Heart right ventricle (tissue), 15 donors: ENCODE measurements at regions not wholly inside any gene's neighbourhood (a gene's known extent, or its start where the extent isn't known, plus 50 kb on each side); places are given as distances from the start of the nearest gene placed in this dataset.

Source experiments
- ATAC-seq, 8 donors: fragments of 200-7000 bp; cut with Tn5 transposase; one replicate each; pipeline ENCODE4 v1.9.1; 2020; ENCODE audit warnings: mild to moderate bottlenecking in 8 of 8, moderate library complexity in 8 of 8, moderate number of reproducible peaks in 1 of 8
- DNase-seq, 2 donors: peaks; one replicate each; pipeline ENCODE4 v3.0.0-alpha.2; 2020
- H3K27ac ChIP-seq, 10 donors: fragments of 200-600 bp; sonication (generic) in 2 of 10; one replicate each; pipeline versions ENCODE4 v1.5.0 to v1.8.0; 2020 to 2022; ENCODE audit warnings: mild to moderate bottlenecking in 3 of 10
- H3K27me3 ChIP-seq, 7 donors: fragments of 200-600 bp; one replicate each; pipeline ENCODE4 v1.8.0; 2021 to 2022; ENCODE audit warnings: mild to moderate bottlenecking in 2 of 7
- H3K36me3 ChIP-seq, 9 donors: fragments of 200-600 bp; sonication (generic) in 1 of 9; one replicate each; pipeline versions ENCODE4 v1.5.0 to v1.8.0; 2020 to 2022; ENCODE audit warnings: mild to moderate bottlenecking in 2 of 9
- H3K4me1 ChIP-seq, 9 donors: fragments of 200-600 bp; sonication (generic) in 1 of 9; one replicate each; pipeline versions ENCODE4 v1.5.0 to v1.8.0; 2020 to 2022; ENCODE audit warnings: mild to moderate bottlenecking in 4 of 9
- H3K4me3 ChIP-seq, 10 donors: fragments of 200-600 bp; sonication (generic) in 2 of 10; one replicate each; pipeline versions ENCODE4 v1.5.0 to v1.8.0; 2020 to 2022; ENCODE audit warnings: mild to moderate bottlenecking in 7 of 10, moderate library complexity in 2 of 10
- H3K9me3 ChIP-seq, 11 donors: fragments of 200-600 bp in 10 of 11; sonication (generic) in 2 of 11; one replicate each; pipeline versions ENCODE4 v1.5.0 to v1.8.0; 2013 to 2022; ENCODE audit warnings: mild to moderate bottlenecking in 2 of 11, control low read depth in 1 of 11, moderate library complexity in 1 of 11
- intact Hi-C, 10 donors: fragments of 100-400 bp; cut with DNase I; formaldehyde crosslinking; loops; one replicate each; pipeline versions ENCODE4 v1.11.1 to v1.14.2; 2022
- TF ChIP-seq, protein P1 (sequence below), 9 donors: fragments of 200-600 bp; sonication (generic) in 2 of 9; IDR thresholded peaks; one replicate each; pipeline versions ENCODE4 v1.5.0 to v1.8.0; 2021 to 2022; ENCODE audit warnings: antibody characterized with exemption in 9 of 9, mild to moderate bottlenecking in 5 of 9, moderate library complexity in 1 of 9
- donor health status: Arrhythmogenic right ventricular cardiomyopathy.
- donor health status: ischemic (EF 13 %, LVEDD 7.1; RV severe dilation, severe dysfunction).
- donor health status: DM: no; HTN: yes; CAD: no.
- donor health status: DM: no; HTN: no; CAD: no.
- donor health status: ischemic (EF 25% LVEDD 6.9; RV normal size, moderate dysfunction).
- donor health status: ischemic (EF 25% LVEDD 5.7; RV mildly dilated, moderate dysfunction).
- donor health status: healthy.
- donor health status: DM: yes; HTN: yes; CAD: no.
- donor health status: Ischemic cardiomyopathy.
- donor health status: ischemic (EF 35%, LVEDD 5.7; RV mildly dilated, moderate dysfunction).
- donor health status: nonischemic (EF 11% LVEDD 7.7; RV severe dilation, severe dysfunction).
- donor health status: DM: yes; HTN: yes; CAD: no.
- donor health status: PGD.
- donor health status: ischemic (EF 29% LVEDD 5.4; RV normal size, mild dysfunction).
- donor health status: nonischemic (EF 23%, LVEDD 6.1; RV moderate dilation, normal function).

DNA sequence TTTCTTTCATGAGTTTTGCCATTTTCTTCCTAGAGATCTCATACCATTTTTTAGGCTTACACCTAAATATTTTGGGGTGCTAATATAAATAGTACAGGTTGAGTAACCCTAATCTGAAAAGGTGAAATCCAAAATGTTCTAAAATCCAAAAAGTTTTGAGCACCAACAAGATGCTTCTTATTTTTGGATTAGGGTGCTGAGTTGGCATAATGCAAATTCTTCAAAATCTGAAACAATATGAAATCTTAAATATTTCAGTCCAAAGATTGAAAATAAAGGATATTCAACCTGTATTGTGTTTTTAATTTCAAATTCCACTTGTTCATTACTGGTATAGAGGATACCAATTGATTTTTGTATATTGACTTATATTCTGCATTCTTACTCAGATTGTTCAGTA lies 51.1 kb upstream of the KCNK2 start:
- no peaks in the 10 kb centered on the region for H3K36me3 ChIP-seq
- no peaks in the 10 kb centered on the region for H3K27me3 ChIP-seq
- ATAC-seq (no peak), DNase-seq (no peak)
- H3K4me3 ChIP-seq: no peak overlapping the region
- no peaks in the 10 kb centered on the region for H3K4me1 ChIP-seq
- TF ChIP-seq, protein P1, sequence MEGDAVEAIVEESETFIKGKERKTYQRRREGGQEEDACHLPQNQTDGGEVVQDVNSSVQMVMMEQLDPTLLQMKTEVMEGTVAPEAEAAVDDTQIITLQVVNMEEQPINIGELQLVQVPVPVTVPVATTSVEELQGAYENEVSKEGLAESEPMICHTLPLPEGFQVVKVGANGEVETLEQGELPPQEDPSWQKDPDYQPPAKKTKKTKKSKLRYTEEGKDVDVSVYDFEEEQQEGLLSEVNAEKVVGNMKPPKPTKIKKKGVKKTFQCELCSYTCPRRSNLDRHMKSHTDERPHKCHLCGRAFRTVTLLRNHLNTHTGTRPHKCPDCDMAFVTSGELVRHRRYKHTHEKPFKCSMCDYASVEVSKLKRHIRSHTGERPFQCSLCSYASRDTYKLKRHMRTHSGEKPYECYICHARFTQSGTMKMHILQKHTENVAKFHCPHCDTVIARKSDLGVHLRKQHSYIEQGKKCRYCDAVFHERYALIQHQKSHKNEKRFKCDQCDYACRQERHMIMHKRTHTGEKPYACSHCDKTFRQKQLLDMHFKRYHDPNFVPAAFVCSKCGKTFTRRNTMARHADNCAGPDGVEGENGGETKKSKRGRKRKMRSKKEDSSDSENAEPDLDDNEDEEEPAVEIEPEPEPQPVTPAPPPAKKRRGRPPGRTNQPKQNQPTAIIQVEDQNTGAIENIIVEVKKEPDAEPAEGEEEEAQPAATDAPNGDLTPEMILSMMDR (IDR thresholded peaks at IDR 0.05): no peak
- no peak overlapping the region for H3K27ac ChIP-seq
- intact Hi-C loops: no loop called here
- no peaks in the 10 kb centered on the region for H3K9me3 ChIP-seq
